ENCODE measurements at regions not wholly inside any gene's neighbourhood (a gene's known extent, or its start where the extent isn't known, plus 50 kb on each side); places are given as distances from the start of the nearest gene placed in this dataset.

DNA sequence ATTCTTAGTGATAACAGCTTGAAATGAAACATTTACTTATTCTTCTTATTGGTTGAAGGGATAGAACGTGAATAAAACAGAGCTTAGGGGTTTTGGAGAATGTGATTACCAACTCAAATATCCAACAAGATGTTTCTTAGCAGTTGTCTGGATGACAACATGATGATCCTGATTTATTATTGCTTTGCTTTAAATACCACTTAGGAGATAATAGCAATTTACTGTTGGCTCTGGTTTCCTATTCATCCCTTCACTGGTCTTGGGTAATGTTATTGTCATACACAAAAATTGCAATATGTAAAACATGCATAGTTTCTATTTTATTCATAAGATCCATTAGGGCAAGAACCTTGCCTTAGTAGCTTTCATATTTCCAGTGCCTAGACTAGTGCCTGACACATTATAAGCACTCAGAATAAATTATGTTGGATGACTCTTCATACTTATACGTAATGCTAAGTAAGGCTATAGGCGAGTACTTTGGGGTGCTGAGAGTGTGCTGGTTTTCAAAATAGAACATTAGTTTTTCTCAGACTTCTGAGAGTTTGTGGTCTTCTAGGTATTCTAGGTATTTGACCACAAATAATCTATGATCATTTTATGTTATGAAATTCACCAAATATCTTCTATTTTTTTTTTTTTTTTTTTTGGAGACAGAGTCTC lies 58.6 kb upstream of the PGRMC2 start:
- no peak overlapping the region for H3K9ac ChIP-seq (ENCODE audit: insufficient read length)
- H3K27ac ChIP-seq: no peak overlapping the region
- no peak for DNase-seq (ENCODE audit: low read depth, low spot score)
- no peaks in the 10 kb centered on the region for H3K9me3 ChIP-seq (ENCODE audit: low read depth, low read length)
- no peaks in the 10 kb centered on the region for H3K36me3 ChIP-seq (ENCODE audit: insufficient read depth, low read length)
- TF ChIP-seq EZH2 (IDR thresholded peaks at IDR 0.05) (no peak), POLR2AphosphoS5 (IDR thresholded peaks at IDR 0.05; ENCODE audit: borderline replicate concordance, low read depth, low read length) (no peak), FOXP2 (optimal IDR thresholded peaks at IDR 0.05; ENCODE audit: control extremely low read depth, extremely low read length, insufficient read depth) (no peak)
- H3K4me3 ChIP-seq: no peak overlapping the region

DNA sequence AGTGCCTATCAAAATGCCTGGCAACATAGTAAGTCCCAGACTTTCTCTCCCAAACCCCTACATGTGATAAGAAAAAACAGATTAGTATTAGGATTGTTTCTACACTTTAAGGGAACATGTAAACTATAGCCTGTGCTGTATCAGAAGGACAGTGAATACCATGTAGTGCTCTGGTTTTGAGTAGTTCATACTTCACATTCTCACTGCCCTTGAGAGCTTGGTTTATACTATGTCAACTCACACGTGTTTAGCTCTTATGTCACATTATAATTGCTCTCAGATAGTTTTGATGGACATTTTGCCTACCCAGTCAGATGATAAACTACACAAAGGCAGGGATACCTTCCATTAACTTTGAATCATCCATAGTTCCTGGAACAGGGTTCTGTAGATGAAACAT lies 58.0 kb upstream of the PGRMC2 start:
- H3K27ac ChIP-seq: no peak overlapping the region
- H3K9me3 ChIP-seq (ENCODE audit: low read depth, low read length): no peaks in the 10 kb centered on the region
- no peak for TF ChIP-seq POLR2AphosphoS5 (IDR thresholded peaks at IDR 0.05; ENCODE audit: borderline replicate concordance, low read depth, low read length)
- no peak for TF ChIP-seq EZH2 (IDR thresholded peaks at IDR 0.05)
- TF ChIP-seq FOXP2 (optimal IDR thresholded peaks at IDR 0.05; ENCODE audit: control extremely low read depth, extremely low read length, insufficient read depth): no peak
- H3K4me3 ChIP-seq: no peak overlapping the region
- H3K9ac ChIP-seq (ENCODE audit: insufficient read length): no peak overlapping the region
- DNase-seq (ENCODE audit: low read depth, low spot score): no peak
- H3K36me3 ChIP-seq (ENCODE audit: insufficient read depth, low read length): no peaks in the 10 kb centered on the region

- no peak for DNase-seq (ENCODE audit: low read depth, low spot score)
- no peaks in the 10 kb centered on the region for H3K9me3 ChIP-seq (ENCODE audit: low read depth, low read length)
- H3K36me3 ChIP-seq (ENCODE audit: insufficient read depth, low read length): no peaks in the 10 kb centered on the region
- no peak overlapping the region for H3K9ac ChIP-seq (ENCODE audit: insufficient read length)
- no peak for TF ChIP-seq EZH2 (IDR thresholded peaks at IDR 0.05)
- TF ChIP-seq FOXP2 (optimal IDR thresholded peaks at IDR 0.05; ENCODE audit: control extremely low read depth, extremely low read length, insufficient read depth): no peak
- TF ChIP-seq POLR2AphosphoS5 (IDR thresholded peaks at IDR 0.05; ENCODE audit: borderline replicate concordance, low read depth, low read length): no peak
- no peak overlapping the region for H3K4me3 ChIP-seq
- H3K27ac ChIP-seq: no peak overlapping the region
Measured at GRCh38 chr4:128342762-128343161, 55.1 kb upstream of the PGRMC2 start.

DNA sequence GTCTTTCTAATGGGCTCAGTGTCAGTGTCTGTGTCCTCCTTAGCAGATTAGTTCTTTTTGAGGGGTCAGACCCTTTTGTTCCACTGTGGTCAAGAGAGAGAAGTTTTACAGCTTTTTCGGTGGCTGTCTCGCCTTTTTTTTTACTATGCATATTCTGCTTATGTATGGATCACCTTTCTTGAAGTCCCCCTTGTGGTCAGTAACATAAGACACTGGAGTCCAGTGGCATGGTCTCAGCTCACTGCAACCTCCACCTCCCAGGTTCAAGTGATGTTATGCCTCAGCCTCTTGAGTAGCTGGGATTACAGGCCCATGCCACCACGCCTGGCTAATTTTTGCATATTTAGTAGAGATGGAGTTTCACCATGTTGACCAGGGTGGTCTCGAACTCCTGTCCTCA lies 54.0 kb upstream of the PGRMC2 start:
- H3K4me3 ChIP-seq: no peak overlapping the region
- no peaks in the 10 kb centered on the region for H3K36me3 ChIP-seq (ENCODE audit: insufficient read depth, low read length)
- H3K9me3 ChIP-seq (ENCODE audit: low read depth, low read length): no peaks in the 10 kb centered on the region
- no peak for DNase-seq (ENCODE audit: low read depth, low spot score)
- no peak overlapping the region for H3K27ac ChIP-seq
- TF ChIP-seq FOXP2 (optimal IDR thresholded peaks at IDR 0.05; ENCODE audit: control extremely low read depth, extremely low read length, insufficient read depth) (no peak), POLR2AphosphoS5 (IDR thresholded peaks at IDR 0.05; ENCODE audit: borderline replicate concordance, low read depth, low read length) (no peak), EZH2 (IDR thresholded peaks at IDR 0.05) (no peak)
- H3K9ac ChIP-seq (ENCODE audit: insufficient read length): no peak overlapping the region

- no peak overlapping the region for H3K4me3 ChIP-seq
- H3K36me3 ChIP-seq (ENCODE audit: insufficient read depth, low read length): no peaks in the 10 kb centered on the region
- no peaks in the 10 kb centered on the region for H3K9me3 ChIP-seq (ENCODE audit: low read depth, low read length)
- DNase-seq (ENCODE audit: low read depth, low spot score): no peak
- TF ChIP-seq EZH2 (IDR thresholded peaks at IDR 0.05) (no peak), FOXP2 (optimal IDR thresholded peaks at IDR 0.05; ENCODE audit: control extremely low read depth, extremely low read length, insufficient read depth) (no peak), POLR2AphosphoS5 (IDR thresholded peaks at IDR 0.05; ENCODE audit: borderline replicate concordance, low read depth, low read length) (no peak)
- no peak overlapping the region for H3K9ac ChIP-seq (ENCODE audit: insufficient read length)
- no peak overlapping the region for H3K27ac ChIP-seq
Measured at GRCh38 chr4:128338634-128339355, 51.2 kb upstream of the PGRMC2 start.

- Histone ChIP-seq H3K27ac (no peak overlapping the region), H3K36me3 (ENCODE audit: insufficient read depth, low read length) (no peaks in the 10 kb centered on the region), H3K9ac (ENCODE audit: insufficient read length) (no peak overlapping the region), H3K9me3 (ENCODE audit: low read depth, low read length) (no peaks in the 10 kb centered on the region), H3K4me3 (no peak overlapping the region)
- TF ChIP-seq POLR2AphosphoS5 (IDR thresholded peaks at IDR 0.05; ENCODE audit: borderline replicate concordance, low read depth, low read length) (no peak), EZH2 (IDR thresholded peaks at IDR 0.05) (no peak)
- DNase-seq (ENCODE audit: low read depth, low spot score): no peak
Measured at GRCh38 chr4:128337863-128338262, 50.2 kb upstream of the PGRMC2 start.
